GM19324 (cell line): ENCODE measurements at regions not wholly inside any gene's neighbourhood (a gene's known extent, or its start where the extent isn't known, plus 50 kb on each side); places are given as distances from the start of the nearest gene placed in this dataset.
A peak's percentile ranks its signal among the peaks of the same experiment; 100 is the strongest.
"Not testable (repeated sequence)": the region's sequence is repeated elsewhere in the genome, so short reads cannot be mapped to it uniquely, and the experiment has no call there.

Experiments
- ATAC-seq: cut with Tn5 transposase; IDR thresholded peaks from one replicate; pipeline ENCODE4 v1.9.1; 2021; ENCODE audit warnings: mild to moderate bottlenecking, moderate library complexity; ENCODE audit not compliant: unreplicated experiment, low FRiP score

DNA sequence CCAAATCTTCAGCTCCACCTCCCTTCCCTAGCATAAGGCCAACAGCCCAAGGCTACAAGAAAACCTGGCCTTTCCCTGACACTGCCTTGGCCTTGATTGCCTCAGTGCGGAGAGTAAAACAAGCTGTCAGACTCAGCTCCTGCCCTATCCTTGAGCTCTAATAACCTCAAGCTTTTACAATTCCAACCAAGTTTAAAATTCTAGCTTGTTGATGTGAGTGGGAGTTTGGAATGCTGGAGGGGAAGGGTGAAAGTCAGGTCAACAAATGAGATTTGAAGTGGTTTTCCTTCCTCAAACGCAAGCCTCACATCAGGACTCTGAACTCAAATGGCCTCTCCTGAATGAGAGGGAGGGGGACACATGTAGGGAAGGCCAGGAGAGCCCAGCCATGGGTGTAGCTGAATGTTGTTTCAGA is 197.0 kb upstream of the VLDLR start:
- no peak for ATAC-seq

DNA sequence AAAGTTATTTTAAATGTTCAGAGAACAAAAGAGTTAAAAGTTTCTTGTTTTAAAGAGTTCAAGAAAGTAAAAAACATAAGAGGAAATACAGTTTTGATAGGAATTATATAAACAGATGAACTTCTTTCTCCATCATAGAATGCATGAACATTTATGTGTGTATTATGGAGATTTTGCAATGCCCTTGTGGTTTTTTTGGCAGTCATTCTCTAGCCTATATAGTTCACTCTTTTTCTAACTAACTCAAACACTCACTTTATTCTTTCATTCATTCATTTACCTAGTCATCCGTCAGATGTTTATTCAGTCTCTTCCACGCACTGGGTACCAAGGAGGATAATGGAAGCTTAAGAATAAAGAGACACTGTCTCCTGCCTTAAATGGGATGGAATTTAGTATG is 195.9 kb upstream of the VLDLR start:
- ATAC-seq = no peak

DNA sequence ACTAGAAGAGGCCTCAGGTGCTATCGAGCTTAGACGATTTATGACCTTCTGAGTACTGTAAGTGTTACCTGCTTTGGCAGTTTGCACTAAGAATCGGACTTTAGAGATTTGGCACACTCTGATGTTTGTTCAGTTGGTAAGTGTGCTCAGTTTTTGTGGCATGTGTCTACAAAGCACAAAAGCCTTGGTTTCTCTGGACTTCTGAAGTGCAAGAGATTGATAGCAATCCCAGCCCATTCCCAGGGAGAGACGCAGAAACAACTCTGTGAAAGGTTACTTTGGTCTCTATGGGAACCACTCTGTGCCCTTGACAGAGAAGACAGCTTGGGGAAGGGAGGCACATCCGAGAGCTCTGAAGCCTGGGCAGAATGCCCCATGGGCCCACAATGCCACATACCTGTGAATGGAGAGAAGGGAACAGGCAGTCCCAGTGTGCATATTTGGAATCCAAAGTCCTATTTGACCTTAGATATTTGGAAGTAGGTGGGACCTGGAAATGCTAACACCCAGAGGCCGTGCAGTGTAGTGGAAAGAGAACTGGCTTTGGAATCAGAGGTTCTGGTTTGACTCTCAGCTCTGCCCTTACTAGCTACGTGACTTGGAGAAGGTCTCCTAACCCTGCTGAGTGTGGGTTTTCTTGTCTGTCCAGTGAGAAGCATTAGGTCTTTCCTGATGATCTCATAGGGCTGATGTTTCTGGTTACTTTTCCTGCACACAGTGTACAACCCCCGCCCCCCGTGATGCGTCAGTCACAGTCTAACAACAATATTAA is 194.3 kb upstream of the VLDLR start:
- no peak for ATAC-seq

DNA sequence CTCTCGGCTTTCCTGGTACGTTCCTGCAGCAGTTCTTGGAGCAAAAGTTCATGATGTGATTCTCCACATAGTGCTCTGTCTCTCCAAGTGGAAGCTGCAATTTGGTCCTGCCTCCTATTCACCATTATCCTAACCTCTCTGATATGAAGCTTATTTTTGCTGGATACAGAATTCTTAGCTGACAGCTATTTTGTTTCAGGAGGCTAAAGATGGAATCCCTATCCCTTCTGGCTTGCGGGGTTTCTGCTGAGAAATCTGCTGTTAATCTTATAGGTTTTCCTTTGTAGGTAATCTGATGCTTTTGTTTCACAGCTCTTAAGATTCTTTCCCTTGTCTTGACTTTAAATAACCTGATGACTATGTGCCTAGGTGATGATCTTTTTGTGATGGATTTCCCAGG is 181.6 kb upstream of the VLDLR start:
- ATAC-seq = no peak

DNA sequence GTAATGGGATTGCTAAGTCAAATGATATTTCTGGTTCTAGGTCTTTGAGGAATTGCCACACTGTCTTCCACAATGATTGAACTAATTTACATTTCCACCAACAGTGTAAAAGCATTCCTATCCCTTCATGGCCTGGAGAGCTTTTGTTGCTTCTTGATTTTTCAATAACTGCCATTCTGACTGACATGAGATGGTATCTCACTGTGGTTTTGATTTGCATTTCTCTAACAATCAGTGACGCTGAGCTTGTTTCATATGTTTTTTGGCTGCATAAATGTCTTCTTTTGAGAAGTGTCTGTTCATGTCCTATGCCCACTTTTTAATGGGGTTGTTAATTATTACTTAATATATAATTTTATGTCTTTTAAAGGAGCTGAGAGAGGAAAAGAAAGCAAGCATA is 177.7 kb upstream of the VLDLR start:
- not testable (repeated sequence) for ATAC-seq

DNA sequence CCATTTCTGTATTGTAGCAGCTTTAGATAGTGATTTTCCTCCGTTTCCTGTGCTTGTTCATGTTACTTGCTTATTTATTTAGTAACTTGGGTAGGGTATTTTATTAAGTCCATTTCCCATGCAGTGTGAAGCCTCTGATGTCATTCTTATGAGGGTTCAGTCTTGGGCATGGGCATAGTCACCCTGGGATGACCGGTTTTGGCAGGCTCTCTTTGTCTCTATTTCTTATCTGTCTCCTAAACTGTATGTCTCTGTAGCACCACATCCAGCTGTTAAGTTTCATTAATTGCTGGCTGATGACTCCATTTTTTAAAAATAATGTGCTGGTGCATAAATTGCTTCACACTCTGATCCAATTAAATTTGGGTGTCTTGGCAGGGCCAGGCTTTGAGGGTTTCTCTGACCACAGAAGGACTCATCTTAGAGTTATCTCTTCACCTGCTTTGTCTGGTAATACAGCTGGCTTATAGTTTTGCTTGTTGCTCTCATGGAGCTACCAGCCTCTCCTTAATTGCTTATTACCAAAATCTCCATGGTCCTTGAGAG is 173.3 kb upstream of the VLDLR start:
- no peak for ATAC-seq

DNA sequence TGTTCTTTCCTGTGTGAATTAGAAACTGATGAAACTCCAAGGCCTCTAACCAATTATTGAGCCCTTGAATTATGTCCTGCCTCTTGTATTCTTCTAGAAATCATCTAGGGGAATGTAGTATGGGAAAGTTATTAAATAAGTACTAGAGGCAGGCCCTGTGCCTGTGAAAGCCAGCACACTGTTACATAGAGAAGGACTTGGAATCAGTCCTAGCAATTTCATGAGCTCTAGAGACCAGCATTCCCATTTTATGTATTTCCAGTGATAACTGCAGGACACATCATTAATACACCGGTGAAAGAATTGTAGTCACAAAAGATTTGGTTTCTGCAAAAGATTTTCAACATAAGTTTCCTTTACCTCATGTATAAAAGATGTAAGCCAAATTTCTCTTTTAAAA is 168.5 kb upstream of the VLDLR start:
- ATAC-seq = no peak

DNA sequence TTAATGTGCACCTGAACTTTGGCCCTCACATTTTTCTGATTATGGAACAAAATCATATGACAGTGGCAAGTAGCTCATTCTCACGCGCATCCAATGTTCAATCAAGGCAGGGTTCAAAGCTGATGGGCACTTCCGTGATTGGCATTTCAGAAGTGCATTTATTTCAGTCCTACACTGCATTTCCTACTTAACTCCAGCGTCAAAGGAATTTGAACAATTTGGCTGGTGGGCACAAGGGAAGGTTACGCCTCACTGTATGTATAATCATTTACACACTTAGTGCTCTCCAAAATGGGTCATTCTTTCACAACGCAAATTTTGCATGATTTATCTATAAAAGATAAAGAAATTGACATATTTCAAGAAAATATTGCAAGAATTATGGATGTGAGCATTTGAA is 167.9 kb upstream of the VLDLR start:
- no peak for ATAC-seq

DNA sequence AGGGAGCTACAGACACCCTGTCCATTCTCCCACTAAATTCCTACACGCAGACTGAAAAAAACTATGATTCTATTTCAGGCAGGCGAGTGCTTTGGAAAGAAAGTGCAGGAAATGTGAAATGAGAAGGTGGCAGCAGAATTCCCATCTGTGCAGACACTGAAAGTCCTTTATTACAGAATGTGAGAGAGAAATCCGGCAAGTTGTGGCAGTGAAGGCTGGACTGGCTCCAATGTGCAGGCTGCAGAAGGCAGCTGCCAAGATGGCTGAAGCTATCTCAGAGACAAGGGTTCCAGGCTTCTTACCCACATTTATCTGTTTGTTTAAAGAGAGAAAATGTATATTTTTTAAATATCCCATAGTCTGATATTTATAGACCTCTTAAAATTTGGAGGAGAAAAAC is 161.8 kb upstream of the VLDLR start:
- ATAC-seq = no peak

DNA sequence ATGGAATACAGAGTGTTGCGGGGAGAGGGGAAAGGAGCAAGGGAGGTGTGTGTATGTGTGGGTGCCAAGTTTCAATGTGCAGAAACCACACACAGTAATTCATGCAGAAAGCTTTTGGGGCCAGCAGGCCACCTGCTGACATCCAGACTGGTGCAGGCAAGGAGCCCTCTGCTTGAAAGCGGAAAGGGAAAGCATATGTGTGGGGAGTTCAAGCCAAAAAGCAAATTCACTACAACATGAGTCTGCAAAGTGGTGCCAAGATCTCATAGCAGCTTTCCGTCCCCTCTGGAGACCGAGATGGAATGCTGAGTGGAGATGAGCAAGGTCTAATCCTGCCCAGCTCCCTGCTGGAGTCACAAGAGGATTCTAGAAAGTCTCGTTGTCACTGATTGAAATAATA is 159.7 kb upstream of the VLDLR start:
- ATAC-seq = no peak

DNA sequence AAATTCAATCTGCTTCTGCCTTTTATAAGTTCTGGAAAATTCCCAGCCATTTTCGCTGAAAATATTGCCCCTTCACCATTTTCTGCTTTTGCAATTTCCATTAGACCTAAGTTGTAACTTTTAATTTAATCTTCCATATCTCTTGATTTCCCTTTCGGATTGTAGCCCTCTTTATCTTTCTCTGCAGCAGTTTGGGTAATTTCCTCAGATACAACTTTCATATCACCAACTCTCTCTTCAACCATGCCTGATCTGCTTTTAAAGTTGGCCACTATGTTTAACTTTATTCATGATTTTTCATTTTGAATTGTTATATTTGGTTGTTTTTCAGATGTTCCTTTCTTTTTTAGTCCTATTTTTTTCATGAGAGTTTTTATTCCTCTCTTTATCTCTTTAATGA is 157.0 kb upstream of the VLDLR start:
- ATAC-seq = no peak

DNA sequence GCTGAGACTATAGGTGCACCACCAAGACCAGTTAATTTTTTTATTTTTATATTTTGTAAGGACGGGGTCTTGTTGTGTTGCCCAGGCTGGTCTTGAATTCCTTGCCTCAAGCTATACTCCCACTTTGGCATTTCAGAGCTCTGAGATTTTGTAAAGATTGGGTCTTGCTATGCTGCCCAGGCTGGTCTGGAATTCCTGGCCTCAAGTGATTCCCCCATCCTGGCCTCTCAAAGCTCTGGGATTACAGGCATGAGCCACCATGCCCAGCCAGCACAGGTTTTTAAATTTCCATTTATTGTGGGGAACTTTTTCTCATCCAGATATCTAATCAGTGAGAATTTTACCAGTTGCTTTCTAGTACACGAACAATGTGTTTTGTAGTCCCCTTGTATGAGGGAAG is 156.1 kb upstream of the VLDLR start:
- no peak for ATAC-seq

DNA sequence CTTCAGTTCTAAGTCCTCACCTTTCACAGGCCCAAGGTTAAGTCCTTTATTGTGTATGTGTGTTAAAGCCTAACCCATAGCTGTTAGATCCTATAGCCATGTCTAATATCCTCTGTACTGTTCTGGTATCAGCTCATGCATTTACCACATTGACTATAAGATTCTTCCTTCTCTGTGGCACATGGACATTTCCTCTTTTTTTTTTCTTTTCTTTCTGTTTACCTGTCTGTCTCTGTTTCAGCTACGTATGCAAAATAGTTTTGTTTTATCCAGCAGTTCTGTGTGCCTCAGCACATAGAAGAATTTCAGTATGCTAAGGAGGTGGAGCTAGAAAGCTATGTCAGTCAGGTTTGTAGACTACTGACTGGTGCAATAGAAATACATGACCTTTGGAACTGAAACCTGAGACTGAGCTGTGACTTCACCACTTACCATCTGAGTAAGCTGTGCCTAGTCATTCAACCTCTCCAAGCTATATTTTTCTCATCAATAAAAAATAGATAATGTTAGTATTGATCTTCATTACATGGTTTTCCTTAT is 155.6 kb upstream of the VLDLR start:
- peak; percentile 99 for ATAC-seq

DNA sequence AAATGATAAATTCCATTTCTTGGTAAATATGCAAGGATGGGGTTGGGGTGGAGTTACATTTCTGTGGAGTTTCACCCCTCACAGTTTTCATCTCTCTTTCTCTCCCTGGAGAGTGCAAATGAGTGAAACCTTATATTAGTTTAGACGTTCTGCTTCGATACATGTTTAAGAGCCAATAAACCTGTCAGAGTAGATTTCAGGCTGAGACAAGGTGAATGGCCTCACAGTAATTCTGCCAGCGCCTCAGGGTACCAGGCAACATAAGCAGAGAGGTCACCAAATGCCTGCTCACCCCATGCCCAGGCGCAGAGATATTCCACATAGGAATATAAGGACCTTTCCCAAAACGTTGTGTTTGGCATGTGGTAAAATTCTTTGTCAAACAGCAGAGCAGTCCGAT is 154.9 kb upstream of the VLDLR start:
- ATAC-seq = no peak

DNA sequence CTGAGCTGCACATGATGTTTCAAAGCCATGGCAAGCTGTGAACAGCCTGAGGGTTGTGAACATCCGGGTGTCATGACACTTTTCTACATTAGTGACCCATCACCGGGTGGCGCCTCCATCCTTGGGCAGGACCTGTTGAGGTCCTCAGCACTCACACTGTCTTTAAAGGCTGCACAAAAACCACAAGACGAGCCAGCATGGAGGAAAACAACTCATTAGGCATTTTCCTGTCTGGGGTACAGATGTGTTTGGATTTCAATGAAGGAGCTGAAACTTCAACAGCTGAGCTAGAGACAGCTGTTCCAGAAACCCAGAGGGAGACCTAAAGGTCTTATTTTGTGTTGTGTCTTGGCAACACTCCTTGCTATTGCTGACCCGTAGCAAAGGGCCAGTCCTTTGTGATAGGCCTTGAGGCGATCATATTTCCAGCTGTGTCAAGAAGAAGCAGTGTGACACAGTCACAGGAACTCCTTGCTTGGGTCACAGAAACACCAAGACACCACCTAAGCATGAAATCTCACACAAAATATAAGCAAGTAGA is 151.8 kb upstream of the VLDLR start:
- ATAC-seq = peak; percentile 26

DNA sequence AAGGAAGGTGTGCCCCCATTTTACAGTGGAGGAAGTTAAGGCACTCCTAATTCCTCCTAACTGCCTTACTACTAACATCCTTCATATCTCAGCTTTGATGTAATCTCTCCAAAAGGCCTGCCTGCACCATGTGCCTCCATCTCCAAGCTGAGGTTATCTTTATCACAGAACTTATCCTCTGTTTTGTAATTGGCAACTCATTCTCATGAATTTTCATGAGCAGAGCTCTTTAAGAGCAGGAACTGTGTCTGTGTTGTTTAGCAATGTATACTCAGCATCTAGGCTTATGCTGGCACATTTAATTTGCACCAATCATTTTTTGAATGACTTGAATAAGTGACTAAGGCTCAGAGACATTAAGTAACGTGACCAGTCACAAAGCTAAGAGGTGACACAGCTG is 147.9 kb upstream of the VLDLR start:
- ATAC-seq = no peak

DNA sequence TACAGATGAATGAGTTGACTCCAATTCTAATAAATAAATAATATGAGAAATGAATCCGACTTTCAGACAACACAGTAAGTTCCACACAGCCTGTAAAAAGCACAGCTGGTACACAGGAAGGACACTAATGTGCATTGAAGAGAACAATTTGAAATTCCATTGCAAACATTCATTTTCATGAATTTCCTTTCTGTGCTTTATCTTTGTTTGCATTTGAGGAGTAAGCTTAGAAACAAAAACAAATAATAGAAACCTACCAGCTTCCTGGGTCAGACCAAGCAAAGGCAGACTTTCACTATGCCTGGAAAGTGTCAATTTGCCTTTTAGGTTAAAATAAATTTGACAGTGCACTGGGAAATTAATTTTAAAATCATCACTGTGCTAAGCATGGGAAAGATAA is 143.8 kb upstream of the VLDLR start:
- ATAC-seq = no peak

DNA sequence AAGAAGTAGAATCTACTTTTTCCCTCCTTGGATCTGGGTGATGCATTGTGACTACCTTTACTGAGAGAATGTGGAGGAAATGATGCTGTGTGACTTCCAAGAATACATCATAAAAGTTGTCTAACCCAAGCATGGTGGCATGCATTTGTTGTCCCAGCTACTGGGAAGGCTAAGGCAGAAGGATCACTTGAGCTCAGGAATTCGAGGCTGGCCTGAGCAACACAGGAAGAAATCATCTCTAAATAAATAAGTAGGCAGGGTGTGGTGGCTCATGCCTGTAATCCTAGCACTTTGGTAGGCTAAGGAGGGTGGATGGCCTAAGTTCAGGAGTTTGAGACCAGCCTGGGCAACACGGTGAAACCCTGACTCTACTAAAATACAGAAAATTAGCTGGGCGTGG is 143.2 kb upstream of the VLDLR start:
- no peak for ATAC-seq

DNA sequence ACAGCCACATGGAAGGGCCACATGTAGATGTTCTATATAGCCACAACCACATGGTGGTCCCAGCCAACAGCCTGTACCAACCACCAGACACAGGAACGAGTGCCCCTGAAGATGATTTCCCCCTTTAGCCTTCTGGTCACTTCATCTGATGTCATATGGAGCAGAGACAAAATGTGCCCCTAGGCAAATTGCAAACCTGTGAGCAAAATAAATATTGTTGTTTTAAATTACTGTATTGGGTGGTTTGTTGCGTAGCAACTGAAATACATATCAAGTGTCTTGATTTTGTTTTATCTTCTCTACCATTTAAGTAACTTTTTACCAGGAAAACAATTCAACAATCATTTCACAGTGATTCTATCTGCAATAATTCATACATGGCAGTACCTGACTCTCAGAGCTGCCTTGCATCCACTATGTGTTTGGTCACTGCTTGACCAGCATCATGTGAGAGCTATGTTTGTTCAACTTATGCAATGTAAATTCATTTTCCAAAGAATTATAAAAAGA is 142.5 kb upstream of the VLDLR start:
- no peak for ATAC-seq

DNA sequence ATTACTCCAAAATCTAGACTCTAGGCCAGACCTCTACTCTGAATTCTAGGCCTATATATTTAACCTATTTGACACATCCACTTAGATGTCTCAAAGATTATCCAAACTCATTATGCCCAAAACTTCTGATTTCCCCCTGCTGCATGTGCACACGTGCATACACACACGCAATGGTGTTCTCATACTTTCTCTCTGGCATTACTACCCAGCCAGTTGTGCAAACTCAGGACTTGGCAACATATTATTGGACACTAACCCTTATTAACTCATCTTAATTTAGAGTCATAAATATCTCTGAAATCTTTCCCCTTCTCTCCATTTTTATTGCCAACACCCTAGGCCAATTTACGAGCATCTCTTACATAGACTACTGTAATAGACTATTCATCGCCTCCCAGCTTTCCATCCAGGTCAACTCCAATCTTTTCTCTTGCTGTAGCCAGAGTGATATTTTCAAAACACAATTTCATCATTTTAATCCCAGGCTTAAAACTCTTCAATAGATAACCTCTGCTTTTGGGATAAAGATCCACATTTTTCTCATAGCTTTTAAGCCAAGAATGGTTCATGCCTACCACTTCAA is 141.2 kb upstream of the VLDLR start:
- no peak for ATAC-seq

DNA sequence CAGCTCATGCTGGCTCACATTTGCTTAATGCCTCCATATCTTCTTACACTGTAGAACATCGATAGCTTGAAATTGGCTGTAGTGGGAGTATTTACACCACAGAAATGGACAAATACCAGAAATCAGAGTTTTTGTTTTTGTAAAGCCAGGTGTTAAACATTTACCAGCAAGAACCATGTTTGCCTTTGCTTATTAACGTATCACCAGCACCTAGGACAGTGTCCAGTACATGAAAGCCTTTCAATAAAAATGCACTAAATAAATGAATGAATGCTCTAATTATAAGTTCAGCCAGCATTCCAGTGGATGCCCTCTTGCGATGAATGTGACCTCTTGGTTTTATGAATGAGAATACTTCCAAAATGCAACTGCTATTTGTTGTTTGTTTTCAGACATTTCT is 140.4 kb upstream of the VLDLR start:
- no peak for ATAC-seq

DNA sequence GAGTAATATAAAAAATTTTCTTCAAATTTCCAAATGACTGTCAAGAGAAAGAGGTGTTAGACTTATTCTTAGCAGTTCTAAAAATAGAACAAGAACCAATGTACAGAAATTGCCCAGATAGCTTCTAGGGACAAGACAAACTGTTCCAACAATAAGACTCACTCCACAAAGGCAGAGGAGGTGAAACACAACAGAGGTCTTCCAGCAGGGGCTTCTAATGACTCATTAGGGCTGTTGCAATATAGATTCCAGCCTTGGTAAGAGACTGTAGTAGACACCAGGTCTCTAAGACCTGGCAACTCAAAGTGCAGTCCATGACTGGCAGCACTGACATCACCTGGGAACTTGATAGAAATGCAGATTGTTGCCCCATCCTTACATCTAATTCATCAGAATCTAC is 134.6 kb upstream of the VLDLR start:
- no peak for ATAC-seq
